ENCODE measurements at regions not wholly inside any gene's neighbourhood (a gene's known extent, or its start where the extent isn't known, plus 50 kb on each side); places are given as distances from the start of the nearest gene placed in this dataset.

DNA sequence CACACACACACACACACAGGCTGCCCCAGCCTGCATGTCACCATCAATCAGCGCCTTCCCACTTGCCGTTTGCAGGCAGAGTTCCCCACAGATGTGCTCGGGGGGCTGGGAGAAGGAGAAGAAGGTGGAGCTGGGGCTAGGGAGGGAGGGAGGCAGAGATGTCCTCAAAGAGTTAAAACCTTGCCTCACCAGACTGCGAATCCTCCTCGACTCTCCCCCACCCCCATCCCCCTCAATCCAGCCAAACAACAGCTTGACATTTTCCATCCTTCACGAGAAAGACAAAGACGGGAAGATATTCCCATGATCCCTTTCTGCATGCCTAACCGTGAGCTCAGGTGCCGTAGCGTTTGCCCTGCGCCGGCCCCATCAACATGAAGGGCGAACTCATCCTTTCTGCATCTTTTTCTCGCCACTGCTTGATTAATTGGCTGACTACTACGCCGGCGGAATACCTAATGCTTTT lies 365.5 kb downstream of the MIAT start:
- TF ChIP-seq, protein P1, sequence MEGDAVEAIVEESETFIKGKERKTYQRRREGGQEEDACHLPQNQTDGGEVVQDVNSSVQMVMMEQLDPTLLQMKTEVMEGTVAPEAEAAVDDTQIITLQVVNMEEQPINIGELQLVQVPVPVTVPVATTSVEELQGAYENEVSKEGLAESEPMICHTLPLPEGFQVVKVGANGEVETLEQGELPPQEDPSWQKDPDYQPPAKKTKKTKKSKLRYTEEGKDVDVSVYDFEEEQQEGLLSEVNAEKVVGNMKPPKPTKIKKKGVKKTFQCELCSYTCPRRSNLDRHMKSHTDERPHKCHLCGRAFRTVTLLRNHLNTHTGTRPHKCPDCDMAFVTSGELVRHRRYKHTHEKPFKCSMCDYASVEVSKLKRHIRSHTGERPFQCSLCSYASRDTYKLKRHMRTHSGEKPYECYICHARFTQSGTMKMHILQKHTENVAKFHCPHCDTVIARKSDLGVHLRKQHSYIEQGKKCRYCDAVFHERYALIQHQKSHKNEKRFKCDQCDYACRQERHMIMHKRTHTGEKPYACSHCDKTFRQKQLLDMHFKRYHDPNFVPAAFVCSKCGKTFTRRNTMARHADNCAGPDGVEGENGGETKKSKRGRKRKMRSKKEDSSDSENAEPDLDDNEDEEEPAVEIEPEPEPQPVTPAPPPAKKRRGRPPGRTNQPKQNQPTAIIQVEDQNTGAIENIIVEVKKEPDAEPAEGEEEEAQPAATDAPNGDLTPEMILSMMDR (IDR thresholded peaks at IDR 0.05; ENCODE audit: insufficient read depth, low read length, poor library complexity, severe bottlenecking): no peak
- Histone ChIP-seq H3K27me3 (ENCODE audit: control insufficient read depth, insufficient read depth, low read length) (no peaks in the 10 kb centered on the region), H3K36me3 (ENCODE audit: control insufficient read depth, insufficient read depth, low read length) (no peaks in the 10 kb centered on the region), H3K4me3 (ENCODE audit: low read depth, low read length) (no peak overlapping the region)
- DNase-seq (ENCODE audit: low read depth): no peak

- no peaks in the 10 kb centered on the region for H3K27me3 ChIP-seq (ENCODE audit: control insufficient read depth, insufficient read depth, low read length)
- TF ChIP-seq, protein P1 (IDR thresholded peaks at IDR 0.05; ENCODE audit: insufficient read depth, low read length, poor library complexity, severe bottlenecking): no peak
- DNase-seq (ENCODE audit: low read depth): no peak
- H3K4me3 ChIP-seq (ENCODE audit: low read depth, low read length): no peak overlapping the region
- no peaks in the 10 kb centered on the region for H3K36me3 ChIP-seq (ENCODE audit: control insufficient read depth, insufficient read depth, low read length)
These were observed 366.2 kb downstream of the MIAT start for GRCh38 chr22:27023591-27023990.

- H3K4me3 ChIP-seq (ENCODE audit: low read depth, low read length): no peak overlapping the region
- no peaks in the 10 kb centered on the region for H3K36me3 ChIP-seq (ENCODE audit: control insufficient read depth, insufficient read depth, low read length)
- TF ChIP-seq, protein P1 (IDR thresholded peaks at IDR 0.05; ENCODE audit: insufficient read depth, low read length, poor library complexity, severe bottlenecking): no peak
- DNase-seq (ENCODE audit: low read depth): no peak
- H3K27me3 ChIP-seq (ENCODE audit: control insufficient read depth, insufficient read depth, low read length): no peaks in the 10 kb centered on the region
These were observed 367.6 kb downstream of the MIAT start for GRCh38 chr22:27024982-27025381.

- H3K27me3 ChIP-seq (ENCODE audit: control insufficient read depth, insufficient read depth, low read length): peaks cover 6% of the 10 kb centered on the region
- H3K36me3 ChIP-seq (ENCODE audit: control insufficient read depth, insufficient read depth, low read length): no peaks in the 10 kb centered on the region
- no peak overlapping the region for H3K4me3 ChIP-seq (ENCODE audit: low read depth, low read length)
- TF ChIP-seq, protein P1 (IDR thresholded peaks at IDR 0.05; ENCODE audit: insufficient read depth, low read length, poor library complexity, severe bottlenecking): no peak
- DNase-seq (ENCODE audit: low read depth): no peak
These were observed 370.7 kb downstream of the MIAT start for GRCh38 chr22:27028093-27028492.

GRCh38 chr22:27029584-27030130 lies 372.3 kb downstream of the MIAT start:
- H3K4me3 ChIP-seq (ENCODE audit: low read depth, low read length): no peak overlapping the region
- TF ChIP-seq, protein P1 (IDR thresholded peaks at IDR 0.05; ENCODE audit: insufficient read depth, low read length, poor library complexity, severe bottlenecking): no peak
- H3K27me3 ChIP-seq (ENCODE audit: control insufficient read depth, insufficient read depth, low read length): peaks cover 8% of the 10 kb centered on the region
- DNase-seq (ENCODE audit: low read depth): no peak
- no peaks in the 10 kb centered on the region for H3K36me3 ChIP-seq (ENCODE audit: control insufficient read depth, insufficient read depth, low read length)

DNA sequence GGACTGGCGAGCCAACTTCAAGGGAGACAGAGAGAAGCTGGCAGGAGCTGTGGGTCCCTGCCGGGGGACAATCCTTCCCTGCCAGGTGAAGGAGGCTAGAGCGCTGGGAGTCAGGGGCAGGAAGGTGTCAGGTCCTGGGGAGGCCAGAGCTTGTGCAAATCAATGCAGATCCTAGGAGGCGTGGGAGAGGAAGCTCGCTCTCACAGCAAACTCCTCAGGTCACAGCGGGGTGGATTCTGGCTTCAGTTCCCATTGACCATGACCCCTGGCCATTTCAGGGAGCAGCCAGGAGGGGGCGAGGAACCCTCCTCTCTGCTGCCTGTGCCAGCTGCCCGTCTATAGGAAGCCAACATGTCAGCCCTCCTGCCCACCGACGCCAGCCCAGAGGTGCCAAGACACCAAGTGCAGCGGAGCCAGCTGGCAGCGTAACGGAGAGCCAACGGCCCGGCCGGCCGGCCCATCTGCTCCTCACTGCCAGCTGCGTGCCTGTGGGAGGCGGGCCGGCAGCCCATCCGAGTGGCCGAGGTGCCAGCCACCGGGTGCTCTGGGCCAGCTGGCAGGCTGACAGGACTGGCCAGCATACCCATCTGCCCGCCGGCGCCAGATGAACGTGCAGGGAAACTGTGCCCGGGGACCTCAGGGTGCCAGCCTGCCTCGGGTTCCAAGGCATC lies 374.8 kb downstream of the MIAT start:
- DNase-seq (ENCODE audit: low read depth): no peak
- Histone ChIP-seq H3K4me3 (ENCODE audit: low read depth, low read length) (no peak overlapping the region), H3K36me3 (ENCODE audit: control insufficient read depth, insufficient read depth, low read length) (no peaks in the 10 kb centered on the region), H3K27me3 (ENCODE audit: control insufficient read depth, insufficient read depth, low read length) (peaks cover 9% of the 10 kb centered on the region)
- TF ChIP-seq, protein P1 (IDR thresholded peaks at IDR 0.05; ENCODE audit: insufficient read depth, low read length, poor library complexity, severe bottlenecking): peak; percentile 41

Data from kidney epithelial cell (primary cell).